AG09319 (cell line): ENCODE measurements at regions not wholly inside any gene's neighbourhood (a gene's known extent, or its start where the extent isn't known, plus 50 kb on each side); places are given as distances from the start of the nearest gene placed in this dataset.

ENCODE experiments used
- DNase-seq: peaks from one replicate; pipeline ENCODE4 v3.0.0-alpha.2; 2010; ENCODE audit warnings: low read depth; ENCODE audit errors: extremely low read depth
- CTCF ChIP-seq: IDR thresholded peaks from 2 replicates; pipeline ENCODE4 v1.5.1; 2011; ENCODE audit warnings: low read depth, mild to moderate bottlenecking, inconsistent platforms, low read length, moderate library complexity

- no peak for DNase-seq
- TF ChIP-seq CTCF = no peak
Measured at GRCh38 chr14:61928300-61928699, 166.1 kb downstream of the SNAPC1 start.

GRCh38 chr14:61928701-61929100 is 166.5 kb downstream of the SNAPC1 start:
- no peak for TF ChIP-seq CTCF
- no peak for DNase-seq

GRCh38 chr14:61929651-61930050 is 167.4 kb downstream of the SNAPC1 start:
- DNase-seq = no peak
- TF ChIP-seq CTCF = no peak

GRCh38 chr14:61930101-61930857 is 168.1 kb downstream of the SNAPC1 start:
- DNase-seq = no peak

GRCh38 chr14:61932974-61933373 is 170.8 kb downstream of the SNAPC1 start:
- no peak for DNase-seq
- no peak for TF ChIP-seq CTCF

More at GRCh38 chr14:61930101-61930857, 168.1 kb downstream of the SNAPC1 start:
- no peak for TF ChIP-seq CTCF

GRCh38 chr14:61934385-61934784 is 172.2 kb downstream of the SNAPC1 start:
- no peak for TF ChIP-seq CTCF
- peak; percentile 27 for DNase-seq

GRCh38 chr14:61939776-61940175 is 177.6 kb downstream of the SNAPC1 start:
- TF ChIP-seq CTCF = no peak

More at GRCh38 chr14:61939776-61940175, 177.6 kb downstream of the SNAPC1 start:
- no peak for DNase-seq
